AG04449 (cell line): ENCODE measurements at regions not wholly inside any gene's neighbourhood (a gene's known extent, or its start where the extent isn't known, plus 50 kb on each side); places are given as distances from the start of the nearest gene placed in this dataset.

Experiments
- CTCF ChIA-PET: fragments of 350-600 bp; formaldehyde crosslinking; extraction: SDS; loops from one replicate; lab custom pipeline; 2021; ENCODE audit warnings: antibody characterized with exemption; lab: Yijun Ruan, JAX
- POLR2A ChIA-PET: fragments of 400-600, 350-600 bp; formaldehyde crosslinking; extraction: SDS; loops from one replicate; lab custom pipeline; 2020; ENCODE audit warnings: antibody characterized with exemption, inconsistent platforms; lab: Yijun Ruan, JAX
- DNase-seq: peaks from one replicate; pipeline ENCODE4 v3.0.0-alpha.2; 2010; ENCODE audit warnings: low read depth, low spot score
- H3K4me3 ChIP-seq: 2 replicates; pipeline ENCODE4 v1.5.1; 2011; ENCODE audit warnings: low read depth, mild to moderate bottlenecking, control low read depth, low read length
- TF ChIP-seq, protein P1 (sequence below): IDR thresholded peaks from one replicate; pipeline ENCODE4 v1.5.1; 2011; ENCODE audit warnings: mild to moderate bottlenecking, moderate library complexity, low read length, control low read depth, inconsistent platforms; ENCODE audit not compliant: insufficient read depth; ENCODE audit errors: missing control alignments

DNA sequence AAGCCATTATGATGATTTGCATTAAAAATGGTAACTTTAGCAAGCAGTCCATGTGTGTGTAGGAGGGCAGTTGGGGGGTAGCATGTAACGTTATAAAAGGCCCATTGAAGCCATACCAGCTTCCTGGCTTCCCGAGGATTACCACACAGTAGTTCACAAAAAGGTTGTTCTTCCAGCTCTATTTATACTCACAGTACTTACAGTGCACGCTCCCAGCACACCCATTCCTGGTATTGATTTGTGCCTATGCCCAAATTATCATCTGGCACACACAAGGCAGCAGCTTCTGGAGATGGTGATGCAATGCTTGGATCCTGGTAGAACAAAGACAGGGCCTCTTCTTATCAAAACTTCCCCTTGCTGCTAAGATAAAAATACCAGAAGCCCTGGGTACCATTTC lies 436.8 kb downstream of the HAO1 start:
- CTCF ChIA-PET = no interaction called here
- POLR2A ChIA-PET = no interaction called here
- no peak for DNase-seq
- TF ChIP-seq, protein P1, sequence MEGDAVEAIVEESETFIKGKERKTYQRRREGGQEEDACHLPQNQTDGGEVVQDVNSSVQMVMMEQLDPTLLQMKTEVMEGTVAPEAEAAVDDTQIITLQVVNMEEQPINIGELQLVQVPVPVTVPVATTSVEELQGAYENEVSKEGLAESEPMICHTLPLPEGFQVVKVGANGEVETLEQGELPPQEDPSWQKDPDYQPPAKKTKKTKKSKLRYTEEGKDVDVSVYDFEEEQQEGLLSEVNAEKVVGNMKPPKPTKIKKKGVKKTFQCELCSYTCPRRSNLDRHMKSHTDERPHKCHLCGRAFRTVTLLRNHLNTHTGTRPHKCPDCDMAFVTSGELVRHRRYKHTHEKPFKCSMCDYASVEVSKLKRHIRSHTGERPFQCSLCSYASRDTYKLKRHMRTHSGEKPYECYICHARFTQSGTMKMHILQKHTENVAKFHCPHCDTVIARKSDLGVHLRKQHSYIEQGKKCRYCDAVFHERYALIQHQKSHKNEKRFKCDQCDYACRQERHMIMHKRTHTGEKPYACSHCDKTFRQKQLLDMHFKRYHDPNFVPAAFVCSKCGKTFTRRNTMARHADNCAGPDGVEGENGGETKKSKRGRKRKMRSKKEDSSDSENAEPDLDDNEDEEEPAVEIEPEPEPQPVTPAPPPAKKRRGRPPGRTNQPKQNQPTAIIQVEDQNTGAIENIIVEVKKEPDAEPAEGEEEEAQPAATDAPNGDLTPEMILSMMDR = no peak
- no peak overlapping the region for H3K4me3 ChIP-seq

DNA sequence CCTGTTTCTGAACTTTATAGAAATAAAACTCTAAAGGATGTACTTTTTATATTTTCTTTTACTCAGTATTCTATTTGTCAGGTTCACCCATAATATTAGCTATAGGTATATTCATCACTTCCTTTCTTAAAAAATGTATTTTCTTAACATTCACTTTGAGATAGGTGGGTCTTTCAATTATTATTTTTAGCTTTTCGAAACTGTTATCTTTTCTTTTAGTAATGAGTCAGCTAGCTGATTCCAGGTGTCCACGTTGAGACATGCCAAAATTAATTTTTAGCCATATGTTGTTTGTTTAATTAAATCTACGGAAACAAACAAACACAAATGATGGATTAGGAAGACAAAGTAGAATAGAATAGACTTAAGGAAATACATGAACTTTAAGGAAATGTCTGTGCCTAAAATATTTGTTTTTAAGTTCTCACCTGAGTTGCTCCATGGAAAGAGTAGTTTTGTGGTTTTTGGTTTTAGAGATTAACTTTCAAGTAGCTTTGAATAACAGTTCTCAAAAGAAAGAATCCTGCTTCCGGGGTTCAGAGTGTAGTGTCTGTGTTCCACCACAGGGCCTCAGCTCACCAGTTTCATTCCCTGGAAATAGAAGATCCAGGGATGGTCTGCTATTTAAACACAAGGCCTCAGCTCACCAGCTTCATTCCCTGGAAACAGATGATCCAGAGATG lies 435.0 kb downstream of the HAO1 start:
- no peak overlapping the region for H3K4me3 ChIP-seq
- DNase-seq = no peak
- TF ChIP-seq, protein P1 = no peak
- ChIA-PET CTCF (no interaction called here), POLR2A (no interaction called here)

DNA sequence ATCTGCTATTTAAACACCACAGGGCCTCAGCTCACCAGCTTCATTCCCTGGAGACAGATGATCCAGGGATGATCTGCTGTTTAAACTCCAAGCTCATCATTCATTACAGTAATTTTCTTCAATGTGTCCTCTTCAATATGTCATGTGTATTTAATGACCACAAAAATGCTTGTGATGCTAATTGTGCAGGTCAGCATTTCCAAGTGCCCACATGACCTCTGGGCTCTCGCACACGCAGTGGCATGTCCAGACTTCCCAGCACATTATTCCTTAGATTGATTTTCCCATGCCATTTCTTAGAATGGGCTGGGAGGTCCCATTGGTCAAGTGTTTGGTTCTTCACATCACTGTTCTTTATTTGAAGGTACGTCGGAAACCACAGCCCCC lies 434.4 kb downstream of the HAO1 start:
- H3K4me3 ChIP-seq = no peak overlapping the region
- no peak for DNase-seq
- POLR2A ChIA-PET = no interaction called here
- TF ChIP-seq, protein P1 = no peak
- CTCF ChIA-PET = no interaction called here

DNA sequence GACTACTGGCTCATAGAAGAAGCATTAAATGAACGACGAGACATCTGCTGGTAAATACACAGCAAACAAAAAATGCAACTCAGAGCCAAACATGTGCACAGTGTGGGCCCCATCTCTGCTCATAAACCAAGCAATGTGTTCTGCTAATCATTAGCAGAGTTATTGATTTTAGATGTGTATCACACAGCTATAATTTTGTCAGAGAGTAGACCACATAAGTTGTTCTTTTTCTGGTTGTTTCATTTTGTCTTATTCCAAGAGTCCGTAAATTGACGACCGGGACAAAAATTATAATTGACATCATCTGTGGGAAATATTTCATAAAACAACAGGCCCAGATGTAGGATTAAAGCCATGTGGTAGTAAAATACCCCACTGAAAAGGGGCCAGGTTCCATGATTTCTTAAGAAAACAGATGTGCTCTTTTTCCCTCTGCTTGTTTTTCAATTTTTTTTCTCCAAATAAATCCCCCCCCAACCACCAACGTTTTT lies 423.6 kb downstream of the HAO1 start:
- no peak for DNase-seq
- ChIA-PET CTCF (no interaction called here), POLR2A (no interaction called here)
- TF ChIP-seq, protein P1 = no peak
- H3K4me3 ChIP-seq = no peak overlapping the region

DNA sequence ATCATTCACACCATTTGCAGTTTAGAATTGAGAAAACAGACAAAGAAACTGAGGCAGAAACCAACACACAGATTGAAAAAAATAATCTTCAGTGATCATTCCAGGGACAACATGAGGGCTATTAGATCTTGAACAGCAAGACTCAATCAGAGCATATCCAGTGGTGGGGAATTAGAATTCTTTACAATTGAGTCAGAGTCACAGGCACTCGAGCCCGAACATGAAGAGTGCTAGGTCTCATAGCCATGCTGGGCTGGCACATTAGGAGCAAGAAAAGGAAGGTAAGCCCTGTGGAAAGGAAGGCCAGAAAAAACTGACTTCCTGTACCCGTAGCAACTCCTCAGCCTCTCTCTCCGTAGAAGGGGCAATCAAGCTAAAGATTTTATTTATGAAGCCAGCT lies 419.9 kb downstream of the HAO1 start:
- H3K4me3 ChIP-seq = no peak overlapping the region
- DNase-seq = no peak
- ChIA-PET CTCF (no interaction called here), POLR2A (no interaction called here)
- TF ChIP-seq, protein P1 = no peak

DNA sequence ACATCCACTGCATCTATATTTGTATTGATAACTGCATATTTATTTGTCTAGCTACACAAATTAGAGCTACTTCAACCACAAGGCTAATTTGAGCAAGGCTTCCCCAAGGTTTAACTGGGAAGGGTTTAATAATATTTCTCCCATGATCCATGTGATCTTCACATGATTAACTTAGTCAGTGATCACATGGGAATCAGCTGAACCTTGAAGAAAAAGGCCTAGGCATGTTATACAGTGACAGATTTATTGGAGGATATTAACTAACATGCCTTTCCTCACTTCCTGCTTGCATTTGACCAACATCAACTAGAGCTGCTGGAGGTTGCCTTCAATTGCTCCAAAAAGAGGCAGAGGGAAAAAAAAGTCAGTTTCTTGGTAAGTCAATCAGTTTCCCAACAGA lies 417.0 kb downstream of the HAO1 start:
- DNase-seq = no peak
- POLR2A ChIA-PET = no interaction called here
- no peak overlapping the region for H3K4me3 ChIP-seq
- TF ChIP-seq, protein P1 = no peak
- CTCF ChIA-PET = interaction anchor here (0.9 kb wide), 1 partner anchor 18 kb away, joined by 3 read pairs; no protein-coding TSS in a partner anchor
